NCI-H2029 treated with DMSO at 0.1 percent for 48 hours (cell line): ENCODE measurements at regions not wholly inside any gene's neighbourhood (a gene's known extent, or its start where the extent isn't known, plus 50 kb on each side); places are given as distances from the start of the nearest gene placed in this dataset.

ENCODE experiments used
- DNase-seq: peaks from one replicate; lab custom pipeline; 2025; lab: John Stamatoyannopoulos, UW

- DNase-seq = no peak
Observed at GRCh38 chr12:90311561-90311960, 602.9 kb upstream of the ATP2B1 start.

GRCh38 chr12:90305379-90305778 is 596.7 kb upstream of the ATP2B1 start:
- DNase-seq = no peak

- DNase-seq = no peak
Observed at GRCh38 chr12:90304231-90304630, 595.6 kb upstream of the ATP2B1 start.

GRCh38 chr12:90303771-90304170 is 595.1 kb upstream of the ATP2B1 start:
- no peak for DNase-seq

- no peak for DNase-seq
Observed at GRCh38 chr12:90301561-90302133, 593.0 kb upstream of the ATP2B1 start.

GRCh38 chr12:90301095-90301494 is 592.5 kb upstream of the ATP2B1 start:
- no peak for DNase-seq

GRCh38 chr12:90299666-90300065 is 591.0 kb upstream of the ATP2B1 start:
- no peak for DNase-seq

- no peak for DNase-seq
Observed at GRCh38 chr12:90299121-90299520, 590.5 kb upstream of the ATP2B1 start.

GRCh38 chr12:90298289-90298948 is 589.8 kb upstream of the ATP2B1 start:
- no peak for DNase-seq

- no peak for DNase-seq
Observed at GRCh38 chr12:90295858-90296257, 587.2 kb upstream of the ATP2B1 start.

- no peak for DNase-seq
Observed at GRCh38 chr12:90292183-90292582, 583.5 kb upstream of the ATP2B1 start.

- no peak for DNase-seq
Observed at GRCh38 chr12:90290980-90291975, 582.6 kb upstream of the ATP2B1 start.

- no peak for DNase-seq
Observed at GRCh38 chr12:90287585-90287984, 578.9 kb upstream of the ATP2B1 start.

GRCh38 chr12:90281154-90281868 is 572.7 kb upstream of the ATP2B1 start:
- DNase-seq = no peak

GRCh38 chr12:90280564-90281058 is 572.0 kb upstream of the ATP2B1 start:
- DNase-seq = no peak

GRCh38 chr12:90280033-90280432 is 571.4 kb upstream of the ATP2B1 start:
- no peak for DNase-seq

GRCh38 chr12:90275088-90275487 is 566.5 kb upstream of the ATP2B1 start:
- no peak for DNase-seq

- no peak for DNase-seq
Observed at GRCh38 chr12:90274407-90274806, 565.8 kb upstream of the ATP2B1 start.

- DNase-seq = no peak
Observed at GRCh38 chr12:90268574-90268973, 559.9 kb upstream of the ATP2B1 start.

- no peak for DNase-seq
Observed at GRCh38 chr12:90262251-90262650, 553.6 kb upstream of the ATP2B1 start.

GRCh38 chr12:90261283-90261682 is 552.6 kb upstream of the ATP2B1 start:
- no peak for DNase-seq

- no peak for DNase-seq
Observed at GRCh38 chr12:90260136-90260535, 551.5 kb upstream of the ATP2B1 start.
